Prostate gland (tissue), 2 donors: ENCODE measurements at regions not wholly inside any gene's neighbourhood (a gene's known extent, or its start where the extent isn't known, plus 50 kb on each side); places are given as distances from the start of the nearest gene placed in this dataset.

Experiments
- CTCF ChIP-seq, 4 experiments: fragments of 200-600 bp in 2 of 4; fragments of 450-650 bp in 2 of 4; sonication (generic) in 2 of 4; IDR thresholded peaks; 1 replicate in 3 of 4; 2 replicates in 1 of 4; pipeline ENCODE4 v1.5.1; 2016 to 2019; ENCODE audit warnings: antibody characterized with exemption in 4 of 4, mild to moderate bottlenecking in 2 of 4, moderate library complexity in 2 of 4
- POLR2A ChIP-seq: fragments of 450-650 bp; IDR thresholded peaks from one replicate; pipeline ENCODE4 v1.6.1; 2016; ENCODE audit warnings: antibody characterized with exemption, mild to moderate bottlenecking
- POLR2AphosphoS5 ChIP-seq: sonication (generic); formaldehyde crosslinking; IDR thresholded peaks from one replicate; pipeline ENCODE4 v1.6.1; 2017; ENCODE audit warnings: antibody characterized with exemption

GRCh38 chr4:104811727-104812126 is 317.0 kb upstream of the CXXC4 start:
- TF ChIP-seq CTCF (IDR thresholded peaks at IDR 0.05) (no peak), POLR2AphosphoS5 (no peak), POLR2A (no peak)
